AG08396 (cell line): ENCODE measurements at regions not wholly inside any gene's neighbourhood (a gene's known extent, or its start where the extent isn't known, plus 50 kb on each side); places are given as distances from the start of the nearest gene placed in this dataset.

Experiments
- DNase-seq: peaks from one replicate; pipeline ENCODE4 v3.0.0; 2012; ENCODE audit warnings: low spot score, mixed read lengths

GRCh38 chr2:10237392-10238321, 65.0 kb upstream of the HPCAL1 start:
- no peak for DNase-seq

GRCh38 chr2:10238396-10238795, 64.3 kb upstream of the HPCAL1 start:
- no peak for DNase-seq

GRCh38 chr2:10238991-10239485, 63.7 kb upstream of the HPCAL1 start:
- DNase-seq = no peak

- DNase-seq = no peak
Observed at GRCh38 chr2:10239561-10239967, 63.1 kb upstream of the HPCAL1 start.

GRCh38 chr2:10240161-10240681, 62.5 kb upstream of the HPCAL1 start:
- no peak for DNase-seq

- DNase-seq = no peak
Observed at GRCh38 chr2:10240911-10241610, 61.6 kb upstream of the HPCAL1 start.

- no peak for DNase-seq
Observed at GRCh38 chr2:10241641-10242430, 60.9 kb upstream of the HPCAL1 start.

GRCh38 chr2:10242451-10242850, 60.3 kb upstream of the HPCAL1 start:
- DNase-seq = no peak

- DNase-seq = no peak
Observed at GRCh38 chr2:10242998-10243925, 59.4 kb upstream of the HPCAL1 start.

- DNase-seq = no peak
Observed at GRCh38 chr2:10243926-10244270, 58.8 kb upstream of the HPCAL1 start.

GRCh38 chr2:10245021-10245420, 57.7 kb upstream of the HPCAL1 start:
- DNase-seq = no peak

GRCh38 chr2:10245661-10246060, 57.0 kb upstream of the HPCAL1 start:
- no peak for DNase-seq

GRCh38 chr2:10246370-10246769, 56.3 kb upstream of the HPCAL1 start:
- DNase-seq = no peak

GRCh38 chr2:10246831-10247230, 55.9 kb upstream of the HPCAL1 start:
- no peak for DNase-seq

- no peak for DNase-seq
Observed at GRCh38 chr2:10249798-10250197, 52.9 kb upstream of the HPCAL1 start.

- no peak for DNase-seq
Observed at GRCh38 chr2:10252224-10252623, 50.5 kb upstream of the HPCAL1 start.

GRCh38 chr2:10252661-10253060, 50.0 kb upstream of the HPCAL1 start:
- DNase-seq = no peak
